HEK293 (cell line): ENCODE measurements at regions not wholly inside any gene's neighbourhood (a gene's known extent, or its start where the extent isn't known, plus 50 kb on each side); places are given as distances from the start of the nearest gene placed in this dataset.

ENCODE experiments used
- INSM2 ChIP-seq: fragments of 450-650 bp; formaldehyde crosslinking; IDR thresholded peaks from 2 replicates; pipeline ENCODE4 v1.5.1; 2016; ENCODE audit warnings: missing biosample characterization, missing genetic modification characterization
- KLF10 ChIP-seq: fragments of 450-650 bp; IDR thresholded peaks from 2 replicates; pipeline ENCODE4 v1.5.1; 2018; ENCODE audit warnings: missing biosample characterization, mild to moderate bottlenecking, missing genetic modification characterization
- KLF8 ChIP-seq: fragments of 450-650 bp; formaldehyde crosslinking; IDR thresholded peaks from 2 replicates; pipeline ENCODE4 v1.5.1; 2016; ENCODE audit warnings: missing biosample characterization, missing genetic modification characterization
- OVOL3 ChIP-seq: fragments of 450-650 bp; formaldehyde crosslinking; IDR thresholded peaks from 2 replicates; pipeline ENCODE4 v1.5.1; 2016; ENCODE audit warnings: missing biosample characterization, missing genetic modification characterization
- SP3 ChIP-seq: fragments of 450-650 bp; formaldehyde crosslinking; IDR thresholded peaks from 2 replicates; pipeline ENCODE4 v1.5.1; 2016; ENCODE audit warnings: missing biosample characterization, missing genetic modification characterization
- TCF7L2 ChIP-seq: IDR thresholded peaks from 2 replicates; pipeline ENCODE4 v1.6.1; 2011; ENCODE audit warnings: low read depth, mild to moderate bottlenecking, inconsistent platforms, low read length, moderate library complexity, borderline replicate concordance
- YY2 ChIP-seq: fragments of 450-650 bp; formaldehyde crosslinking; IDR thresholded peaks from 2 replicates; pipeline ENCODE4 v1.5.1; 2016; ENCODE audit warnings: missing biosample characterization, missing genetic modification characterization
- ZBTB21 ChIP-seq: fragments of 450-650 bp; formaldehyde crosslinking; IDR thresholded peaks from 2 replicates; pipeline ENCODE4 v1.5.1; 2017; ENCODE audit warnings: missing biosample characterization, missing genetic modification characterization
- ZBTB26 ChIP-seq: fragments of 450-650 bp; formaldehyde crosslinking; optimal IDR thresholded peaks from 2 replicates; pipeline ENCODE3; 2016; ENCODE audit warnings: missing biosample characterization, mild to moderate bottlenecking, missing genetic modification characterization
- ZEB2 ChIP-seq: fragments of 450-650 bp; formaldehyde crosslinking; IDR thresholded peaks from 2 replicates; pipeline ENCODE4 v1.5.1; 2016; ENCODE audit warnings: missing biosample characterization, missing genetic modification characterization
- ZNF169 ChIP-seq: fragments of 450-650 bp; formaldehyde crosslinking; IDR thresholded peaks from 2 replicates; pipeline ENCODE4 v1.5.1; 2016; ENCODE audit warnings: missing biosample characterization, missing genetic modification characterization
- ZNF18 ChIP-seq: fragments of 450-650 bp; formaldehyde crosslinking; IDR thresholded peaks from 2 replicates; pipeline ENCODE4 v1.5.1; 2016; ENCODE audit warnings: missing biosample characterization, missing genetic modification characterization
- ZNF214 ChIP-seq: fragments of 450-650 bp; formaldehyde crosslinking; IDR thresholded peaks from 2 replicates; pipeline ENCODE4 v1.5.1; 2017; ENCODE audit warnings: missing biosample characterization, mild to moderate bottlenecking, missing genetic modification characterization, borderline replicate concordance
- ZNF416 ChIP-seq: fragments of 450-650 bp; formaldehyde crosslinking; IDR thresholded peaks from 2 replicates; pipeline ENCODE4 v1.5.1; 2016; ENCODE audit warnings: missing biosample characterization, missing genetic modification characterization
- ZNF449 ChIP-seq: fragments of 450-650 bp; formaldehyde crosslinking; IDR thresholded peaks from 2 replicates; pipeline ENCODE4 v1.5.1; 2017; ENCODE audit warnings: missing biosample characterization, mild to moderate bottlenecking, missing genetic modification characterization, moderate library complexity
- ZNF501 ChIP-seq: fragments of 450-650 bp; formaldehyde crosslinking; IDR thresholded peaks from 2 replicates; pipeline ENCODE4 v1.5.1; 2016; ENCODE audit warnings: missing biosample characterization, missing genetic modification characterization
- ZNF518A ChIP-seq: fragments of 450-650 bp; formaldehyde crosslinking; conservative IDR thresholded peaks from 2 replicates; pipeline ENCODE4 v1.5.1; 2016; ENCODE audit warnings: low read depth, missing biosample characterization, missing genetic modification characterization
- ZNF580 ChIP-seq: fragments of 450-650 bp; formaldehyde crosslinking; IDR thresholded peaks from 2 replicates; pipeline ENCODE4 v1.5.1; 2016; ENCODE audit warnings: missing biosample characterization, missing genetic modification characterization
- ZNF621 ChIP-seq: fragments of 450-650 bp; formaldehyde crosslinking; IDR thresholded peaks from 2 replicates; pipeline ENCODE4 v1.5.1; 2017; ENCODE audit warnings: missing biosample characterization, missing genetic modification characterization
- ZNF629 ChIP-seq: fragments of 450-650 bp; formaldehyde crosslinking; IDR thresholded peaks from 2 replicates; pipeline ENCODE4 v1.5.1; 2017; ENCODE audit warnings: missing biosample characterization, missing genetic modification characterization
- ZNF654 ChIP-seq: fragments of 450-650 bp; formaldehyde crosslinking; IDR thresholded peaks from 2 replicates; pipeline ENCODE4 v1.5.1; 2016; ENCODE audit warnings: low read depth, missing biosample characterization, missing genetic modification characterization
- ZNF76 ChIP-seq: fragments of 450-650 bp; formaldehyde crosslinking; IDR thresholded peaks from 2 replicates; pipeline ENCODE4; 2016; ENCODE audit warnings: low read depth, missing biosample characterization, missing genetic modification characterization, borderline replicate concordance
- ZNF830 ChIP-seq: fragments of 450-650 bp; IDR thresholded peaks from 2 replicates; pipeline ENCODE4 v1.5.0; 2018; ENCODE audit warnings: missing biosample characterization, missing genetic modification characterization, low read depth, mild to moderate bottlenecking, moderate library complexity
- ZNF837 ChIP-seq: fragments of 450-650 bp; formaldehyde crosslinking; IDR thresholded peaks from 2 replicates; pipeline ENCODE4 v1.5.1; 2016; ENCODE audit warnings: missing biosample characterization, missing genetic modification characterization
- ZSCAN18 ChIP-seq: fragments of 450-650 bp; formaldehyde crosslinking; IDR thresholded peaks from 2 replicates; pipeline ENCODE4 v1.5.1; 2016; ENCODE audit warnings: missing biosample characterization, missing genetic modification characterization
- ZSCAN23 ChIP-seq: fragments of 450-650 bp; formaldehyde crosslinking; IDR thresholded peaks from 2 replicates; pipeline ENCODE4 v1.5.1; 2016; ENCODE audit warnings: missing biosample characterization, missing genetic modification characterization
- ZXDB ChIP-seq: fragments of 450-650 bp; formaldehyde crosslinking; IDR thresholded peaks from 2 replicates; pipeline ENCODE4 v1.5.1; 2016; ENCODE audit warnings: missing biosample characterization, missing genetic modification characterization

- TF ChIP-seq TCF7L2 (no peak), ZNF18 (tag by site-specific recombination) (no peak), ZNF654 (tag by site-specific recombination) (0 out of 2 replicates have a peak, but pooled peaks have one; percentile 6), ZXDB (tag by site-specific recombination) (peak; percentile 84; the same call in 1 of the 2 replicates), KLF8 (tag by site-specific recombination) (peak; percentile 65; the same call in 1 of the 2 replicates), ZNF580 (peak; percentile 56; the same call in 1 of the 2 replicates), KLF10 (tag by site-specific recombination) (peak; percentile 81; the same call in 1 of the 2 replicates), ZNF837 (tag by site-specific recombination) (no peak), ZNF518A (peak; percentile 28), ZBTB21 (0 out of 2 replicates have a peak, but pooled peaks have one; percentile 10), ZNF629 (tag by site-specific recombination) (peak; percentile 84), ZBTB26 (no peak), ZNF76 (0 out of 2 replicates have a peak, but pooled peaks have one; percentile 16), YY2 (tag by site-specific recombination) (no peak), ZNF501 (tag by site-specific recombination) (0 out of 2 replicates have a peak, but pooled peaks have one; percentile 44), ZNF830 (tag by site-specific recombination) (no peak), OVOL3 (tag by site-specific recombination) (no peak), SP3 (tag by site-specific recombination) (peak; percentile 27; the same call in 1 of the 2 replicates), ZSCAN18 (tag by site-specific recombination) (no peak), ZNF621 (tag by site-specific recombination) (no peak), ZNF449 (tag by site-specific recombination) (0 out of 2 replicates have a peak, but pooled peaks have one; percentile 21), ZSCAN23 (0 out of 2 replicates have a peak, but pooled peaks have one; percentile 12), ZNF214 (tag by site-specific recombination) (no peak), ZNF169 (tag by site-specific recombination) (no peak), ZNF416 (tag by site-specific recombination) (no peak), INSM2 (tag by site-specific recombination) (peak; percentile 74), ZEB2 (tag by site-specific recombination) (peak; percentile 92; the same call in 1 of the 2 replicates)
These were observed 664.2 kb upstream of the ZNF608 start (continued) for GRCh38 chr5:125410537-125411070.
